Activated T-helper 17 cell treated with anti-CD3 and anti-CD28 coated beads, Interleukin-2, amount 50 U/mL, for 72 hours (primary cell): ENCODE measurements at regions not wholly inside any gene's neighbourhood (a gene's known extent, or its start where the extent isn't known, plus 50 kb on each side); places are given as distances from the start of the nearest gene placed in this dataset.
A peak's percentile ranks its signal among the peaks of the same experiment; 100 is the strongest.

Experiments used
- ATAC-seq: fragments of 150-1000 bp; cut with Tn5 transposase; replicated peaks from 2 replicates; pipeline ENCODE4 v1.10.0; 2021; ENCODE audit warnings: mild to moderate bottlenecking, moderate library complexity
- H3K27ac Mint-ChIP-seq: one replicate; pipeline ENCODE4 v1.8.0; 2022; ENCODE audit warnings: mixed read lengths
- H3K27me3 Mint-ChIP-seq: one replicate; pipeline ENCODE4 v1.8.0; 2022; ENCODE audit warnings: mixed read lengths
- H3K36me3 Mint-ChIP-seq: one replicate; pipeline ENCODE4 v1.8.0; 2022; ENCODE audit warnings: low read depth, mild to moderate bottlenecking, mixed read lengths
- H3K4me1 Mint-ChIP-seq: one replicate; pipeline ENCODE4 v1.8.0; 2022; ENCODE audit warnings: mixed read lengths
- H3K4me3 Mint-ChIP-seq: one replicate; pipeline ENCODE4 v1.8.0; 2022; ENCODE audit warnings: mild to moderate bottlenecking, mixed read lengths
- H3K9me3 Mint-ChIP-seq: one replicate; pipeline ENCODE4 v1.8.0; 2022; ENCODE audit warnings: mixed read lengths

- H3K36me3 Mint-ChIP-seq = no peaks in the 10 kb centered on the region
- no peak overlapping the region for H3K27ac Mint-ChIP-seq
- H3K9me3 Mint-ChIP-seq = no peaks in the 10 kb centered on the region
- H3K4me3 Mint-ChIP-seq = peak overlapping the region; percentile 72
- ATAC-seq = no peak
- peaks cover 16% of the 10 kb centered on the region for H3K27me3 Mint-ChIP-seq
- H3K4me1 Mint-ChIP-seq = peaks cover 32% of the 10 kb centered on the region
Measured at GRCh38 chr21:31557421-31558188, 101.9 kb upstream of the SOD1 start.

DNA sequence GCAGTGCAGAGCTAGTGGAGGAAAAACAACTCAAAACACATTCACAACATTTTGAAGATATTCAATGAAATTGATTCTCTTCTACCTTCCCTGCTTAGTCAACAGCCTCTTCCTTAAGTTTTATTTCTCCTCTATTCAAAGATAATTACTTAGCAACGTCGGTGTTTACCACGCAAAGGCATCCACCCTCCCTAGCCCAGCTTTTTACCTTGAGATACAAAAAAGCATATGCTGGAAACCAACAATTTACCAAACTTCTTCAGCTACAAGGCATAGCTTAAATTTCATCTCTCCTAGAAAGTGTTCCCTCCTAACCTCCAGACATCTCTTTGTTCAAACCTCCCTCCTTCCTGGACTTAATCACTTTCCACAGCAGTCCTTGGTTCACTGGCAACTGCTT lies 102.8 kb upstream of the SOD1 start:
- no peak overlapping the region for H3K27ac Mint-ChIP-seq
- H3K36me3 Mint-ChIP-seq = no peaks in the 10 kb centered on the region
- peaks cover 32% of the 10 kb centered on the region for H3K4me1 Mint-ChIP-seq
- no peak for ATAC-seq
- H3K4me3 Mint-ChIP-seq = peak overlapping the region; percentile 72
- H3K27me3 Mint-ChIP-seq = peaks cover 16% of the 10 kb centered on the region
- H3K9me3 Mint-ChIP-seq = no peaks in the 10 kb centered on the region

- no peaks in the 10 kb centered on the region for H3K9me3 Mint-ChIP-seq
- peak overlapping the region; percentile 26 for H3K27ac Mint-ChIP-seq
- H3K36me3 Mint-ChIP-seq = no peaks in the 10 kb centered on the region
- H3K27me3 Mint-ChIP-seq = peaks cover 16% of the 10 kb centered on the region
- no peak overlapping the region for H3K4me3 Mint-ChIP-seq
- no peak for ATAC-seq
- peaks cover 32% of the 10 kb centered on the region for H3K4me1 Mint-ChIP-seq
Measured at GRCh38 chr21:31555741-31556191, 103.7 kb upstream of the SOD1 start.

DNA sequence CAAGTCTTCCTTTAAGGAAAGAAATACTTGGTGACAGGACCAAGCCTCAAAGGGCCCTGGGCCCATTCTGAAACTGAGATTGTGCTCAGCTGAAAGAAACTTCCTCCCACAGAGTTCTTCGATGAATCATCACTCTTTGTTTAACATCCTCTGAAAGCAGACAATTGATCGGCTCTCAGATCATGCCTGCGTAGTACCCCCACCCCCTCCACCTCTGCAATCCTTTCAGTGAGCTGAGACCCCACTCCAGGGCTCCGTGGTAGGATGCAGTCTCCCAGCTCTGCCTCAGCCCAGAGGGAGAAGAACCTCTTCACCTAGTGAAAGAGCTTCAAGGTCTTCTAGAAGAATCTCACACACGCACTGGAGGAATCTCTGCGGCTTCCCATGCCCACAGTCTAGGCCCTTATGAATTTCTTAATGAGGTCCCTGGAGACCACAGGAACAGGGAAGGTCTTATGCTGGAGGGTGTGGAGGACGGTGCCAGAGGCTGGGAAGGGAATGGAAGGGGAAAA lies 104.9 kb upstream of the SOD1 start:
- H3K27ac Mint-ChIP-seq = peak overlapping the region; percentile 26
- ATAC-seq = peak; percentile 30

DNA sequence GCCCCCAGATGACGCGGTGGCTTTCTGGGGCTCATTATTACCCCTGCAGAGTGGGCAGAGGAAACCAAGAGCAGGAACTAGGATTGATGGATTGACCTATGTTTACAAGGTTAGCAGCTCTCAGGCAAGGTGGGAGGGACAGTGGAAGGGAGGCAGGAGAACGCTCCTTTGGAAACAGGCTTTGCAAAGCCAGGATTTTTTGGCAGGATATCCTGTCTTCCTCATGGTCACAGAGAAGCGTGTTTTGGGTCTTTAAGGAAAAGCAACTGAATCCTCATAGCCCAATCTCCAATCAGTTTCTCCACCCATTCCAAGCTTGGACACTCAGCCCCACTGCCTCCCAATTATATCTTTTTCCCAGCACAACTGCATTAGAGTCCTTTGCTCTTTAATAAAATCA lies 105.6 kb upstream of the SOD1 start:
- no peaks in the 10 kb centered on the region for H3K36me3 Mint-ChIP-seq
- H3K27ac Mint-ChIP-seq = peak overlapping the region; percentile 26
- H3K9me3 Mint-ChIP-seq = no peaks in the 10 kb centered on the region
- peaks cover 21% of the 10 kb centered on the region for H3K4me1 Mint-ChIP-seq
- H3K27me3 Mint-ChIP-seq = peaks cover 16% of the 10 kb centered on the region
- H3K4me3 Mint-ChIP-seq = peak overlapping the region; percentile 31
- ATAC-seq = no peak

More for the DNA sequence above, 104.9 kb upstream of the SOD1 start:
- H3K36me3 Mint-ChIP-seq = no peaks in the 10 kb centered on the region
- H3K27me3 Mint-ChIP-seq = peaks cover 16% of the 10 kb centered on the region
- H3K4me3 Mint-ChIP-seq = peak overlapping the region; percentile 31
- no peaks in the 10 kb centered on the region for H3K9me3 Mint-ChIP-seq
- H3K4me1 Mint-ChIP-seq = peaks cover 26% of the 10 kb centered on the region

DNA sequence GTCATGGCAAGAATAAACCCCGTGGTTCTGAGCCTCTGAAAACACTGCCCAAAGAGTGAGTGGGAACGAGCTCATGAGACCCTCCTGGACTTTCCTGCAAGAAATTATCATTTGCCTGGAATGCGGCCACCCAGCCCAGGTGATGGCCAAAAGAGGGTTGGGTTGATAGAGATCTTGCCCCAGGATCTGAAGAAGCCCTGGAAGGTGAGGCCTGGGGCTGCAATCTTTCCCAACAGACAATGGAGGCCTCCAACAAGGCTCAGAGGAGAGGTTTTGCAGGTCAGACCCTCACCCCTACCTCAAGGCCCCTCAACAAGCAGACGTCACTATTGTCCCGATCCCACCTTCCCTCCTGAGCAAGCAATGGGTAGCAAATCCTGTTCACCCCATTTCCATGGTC lies 106.0 kb upstream of the SOD1 start:
- Mint-ChIP-seq H3K9me3 (no peaks in the 10 kb centered on the region), H3K4me3 (no peak overlapping the region), H3K36me3 (no peaks in the 10 kb centered on the region), H3K4me1 (peaks cover 21% of the 10 kb centered on the region), H3K27ac (no peak overlapping the region), H3K27me3 (peaks cover 16% of the 10 kb centered on the region)
- ATAC-seq = no peak

- peaks cover 21% of the 10 kb centered on the region for H3K4me1 Mint-ChIP-seq
- no peak overlapping the region for H3K4me3 Mint-ChIP-seq
- H3K36me3 Mint-ChIP-seq = no peaks in the 10 kb centered on the region
- no peak overlapping the region for H3K27ac Mint-ChIP-seq
- peaks cover 16% of the 10 kb centered on the region for H3K27me3 Mint-ChIP-seq
- H3K9me3 Mint-ChIP-seq = no peaks in the 10 kb centered on the region
- ATAC-seq = no peak
Measured at GRCh38 chr21:31552826-31553225, 106.7 kb upstream of the SOD1 start.

GRCh38 chr21:31550070-31550469 lies 109.4 kb upstream of the SOD1 start:
- peaks cover 11% of the 10 kb centered on the region for H3K4me1 Mint-ChIP-seq
- H3K9me3 Mint-ChIP-seq = no peaks in the 10 kb centered on the region
- H3K27ac Mint-ChIP-seq = no peak overlapping the region
- no peak for ATAC-seq
- no peaks in the 10 kb centered on the region for H3K27me3 Mint-ChIP-seq
- no peak overlapping the region for H3K4me3 Mint-ChIP-seq
- no peaks in the 10 kb centered on the region for H3K36me3 Mint-ChIP-seq

GRCh38 chr21:31548688-31549087 lies 110.8 kb upstream of the SOD1 start:
- no peak overlapping the region for H3K27ac Mint-ChIP-seq
- no peaks in the 10 kb centered on the region for H3K36me3 Mint-ChIP-seq
- ATAC-seq = no peak
- H3K4me1 Mint-ChIP-seq = no peaks in the 10 kb centered on the region
- H3K27me3 Mint-ChIP-seq = no peaks in the 10 kb centered on the region
- H3K9me3 Mint-ChIP-seq = no peaks in the 10 kb centered on the region
- H3K4me3 Mint-ChIP-seq = no peak overlapping the region

- Mint-ChIP-seq H3K4me3 (no peak overlapping the region), H3K27me3 (no peaks in the 10 kb centered on the region), H3K36me3 (no peaks in the 10 kb centered on the region), H3K27ac (no peak overlapping the region), H3K9me3 (no peaks in the 10 kb centered on the region), H3K4me1 (no peaks in the 10 kb centered on the region)
- ATAC-seq = no peak
Measured at GRCh38 chr21:31546443-31547170, 112.9 kb upstream of the SOD1 start.

DNA sequence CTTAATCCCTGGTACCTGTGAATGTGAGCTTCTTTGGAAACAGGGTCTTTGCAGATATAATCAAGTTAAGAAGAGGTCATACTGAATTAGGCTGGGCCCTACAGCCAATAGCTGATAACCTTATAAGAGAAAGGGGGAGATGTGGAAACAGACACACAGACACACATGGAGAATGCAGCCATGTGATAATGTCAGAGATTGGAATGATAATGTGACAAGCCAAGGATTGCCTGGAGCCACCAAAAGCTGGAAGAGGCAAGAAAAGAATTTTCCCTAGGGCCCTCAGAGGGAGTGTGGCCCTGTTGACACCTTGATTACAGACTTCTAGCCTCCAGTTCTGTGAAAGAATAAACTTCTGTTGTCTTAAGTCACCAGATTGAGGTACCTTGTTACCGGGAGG lies 114.5 kb upstream of the SOD1 start:
- H3K27ac Mint-ChIP-seq = no peak overlapping the region
- no peaks in the 10 kb centered on the region for H3K9me3 Mint-ChIP-seq
- H3K27me3 Mint-ChIP-seq = no peaks in the 10 kb centered on the region
- H3K4me1 Mint-ChIP-seq = no peaks in the 10 kb centered on the region
- no peaks in the 10 kb centered on the region for H3K36me3 Mint-ChIP-seq
- H3K4me3 Mint-ChIP-seq = no peak overlapping the region
- ATAC-seq = no peak

GRCh38 chr21:31543191-31543590 lies 116.3 kb upstream of the SOD1 start:
- Mint-ChIP-seq H3K27me3 (no peaks in the 10 kb centered on the region), H3K36me3 (no peaks in the 10 kb centered on the region), H3K9me3 (no peaks in the 10 kb centered on the region), H3K4me3 (no peak overlapping the region), H3K4me1 (no peaks in the 10 kb centered on the region), H3K27ac (no peak overlapping the region)
- no peak for ATAC-seq

- Mint-ChIP-seq H3K27me3 (no peaks in the 10 kb centered on the region), H3K4me1 (no peaks in the 10 kb centered on the region), H3K36me3 (no peaks in the 10 kb centered on the region), H3K9me3 (no peaks in the 10 kb centered on the region), H3K4me3 (no peak overlapping the region), H3K27ac (no peak overlapping the region)
- no peak for ATAC-seq
Measured at GRCh38 chr21:31538816-31539215, 120.7 kb upstream of the SOD1 start.

GRCh38 chr21:31537872-31538576 lies 121.5 kb upstream of the SOD1 start:
- Mint-ChIP-seq H3K27me3 (no peaks in the 10 kb centered on the region), H3K27ac (no peak overlapping the region), H3K36me3 (no peaks in the 10 kb centered on the region), H3K9me3 (no peaks in the 10 kb centered on the region), H3K4me3 (no peak overlapping the region), H3K4me1 (no peaks in the 10 kb centered on the region)
- no peak for ATAC-seq
